ENCODE measurements at regions not wholly inside any gene's neighbourhood (a gene's known extent, or its start where the extent isn't known, plus 50 kb on each side); places are given as distances from the start of the nearest gene placed in this dataset.

GRCh38 chr5:123278284-123278683 is 144.9 kb downstream of the CEP120 start:
- TF ChIP-seq POLR2A (IDR thresholded peaks at IDR 0.05): no peak
- TF ChIP-seq, protein P1, sequence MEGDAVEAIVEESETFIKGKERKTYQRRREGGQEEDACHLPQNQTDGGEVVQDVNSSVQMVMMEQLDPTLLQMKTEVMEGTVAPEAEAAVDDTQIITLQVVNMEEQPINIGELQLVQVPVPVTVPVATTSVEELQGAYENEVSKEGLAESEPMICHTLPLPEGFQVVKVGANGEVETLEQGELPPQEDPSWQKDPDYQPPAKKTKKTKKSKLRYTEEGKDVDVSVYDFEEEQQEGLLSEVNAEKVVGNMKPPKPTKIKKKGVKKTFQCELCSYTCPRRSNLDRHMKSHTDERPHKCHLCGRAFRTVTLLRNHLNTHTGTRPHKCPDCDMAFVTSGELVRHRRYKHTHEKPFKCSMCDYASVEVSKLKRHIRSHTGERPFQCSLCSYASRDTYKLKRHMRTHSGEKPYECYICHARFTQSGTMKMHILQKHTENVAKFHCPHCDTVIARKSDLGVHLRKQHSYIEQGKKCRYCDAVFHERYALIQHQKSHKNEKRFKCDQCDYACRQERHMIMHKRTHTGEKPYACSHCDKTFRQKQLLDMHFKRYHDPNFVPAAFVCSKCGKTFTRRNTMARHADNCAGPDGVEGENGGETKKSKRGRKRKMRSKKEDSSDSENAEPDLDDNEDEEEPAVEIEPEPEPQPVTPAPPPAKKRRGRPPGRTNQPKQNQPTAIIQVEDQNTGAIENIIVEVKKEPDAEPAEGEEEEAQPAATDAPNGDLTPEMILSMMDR (IDR thresholded peaks at IDR 0.05): no peak

Data from breast epithelium (tissue), 3 donors.